Epithelial cell of esophagus (primary cell): ENCODE measurements at regions not wholly inside any gene's neighbourhood (a gene's known extent, or its start where the extent isn't known, plus 50 kb on each side); places are given as distances from the start of the nearest gene placed in this dataset.

Source experiments
- DNase-seq: peaks from one replicate; pipeline ENCODE4 v3.0.0; 2010; ENCODE audit warnings: low read depth
- H3K4me3 ChIP-seq: 2 replicates; pipeline ENCODE4 v1.5.1; 2011; ENCODE audit warnings: mild to moderate bottlenecking, low read length, control low read depth
- CTCF ChIP-seq: IDR thresholded peaks from 2 replicates; pipeline ENCODE4 v1.5.1; 2011; ENCODE audit warnings: low read depth, mild to moderate bottlenecking, low read length, control low read depth, inconsistent platforms; ENCODE audit not compliant: insufficient read depth; ENCODE audit errors: missing control alignments

- no peak for DNase-seq
- no peak overlapping the region for H3K4me3 ChIP-seq
- no peak for TF ChIP-seq CTCF
Measured at GRCh38 chr1:95453053-95453452, 219.0 kb downstream of the RWDD3 start.

- no peak for TF ChIP-seq CTCF
- no peak overlapping the region for H3K4me3 ChIP-seq
- DNase-seq, result no peak
Measured at GRCh38 chr1:95467036-95467435, 233.0 kb downstream of the RWDD3 start.

DNA sequence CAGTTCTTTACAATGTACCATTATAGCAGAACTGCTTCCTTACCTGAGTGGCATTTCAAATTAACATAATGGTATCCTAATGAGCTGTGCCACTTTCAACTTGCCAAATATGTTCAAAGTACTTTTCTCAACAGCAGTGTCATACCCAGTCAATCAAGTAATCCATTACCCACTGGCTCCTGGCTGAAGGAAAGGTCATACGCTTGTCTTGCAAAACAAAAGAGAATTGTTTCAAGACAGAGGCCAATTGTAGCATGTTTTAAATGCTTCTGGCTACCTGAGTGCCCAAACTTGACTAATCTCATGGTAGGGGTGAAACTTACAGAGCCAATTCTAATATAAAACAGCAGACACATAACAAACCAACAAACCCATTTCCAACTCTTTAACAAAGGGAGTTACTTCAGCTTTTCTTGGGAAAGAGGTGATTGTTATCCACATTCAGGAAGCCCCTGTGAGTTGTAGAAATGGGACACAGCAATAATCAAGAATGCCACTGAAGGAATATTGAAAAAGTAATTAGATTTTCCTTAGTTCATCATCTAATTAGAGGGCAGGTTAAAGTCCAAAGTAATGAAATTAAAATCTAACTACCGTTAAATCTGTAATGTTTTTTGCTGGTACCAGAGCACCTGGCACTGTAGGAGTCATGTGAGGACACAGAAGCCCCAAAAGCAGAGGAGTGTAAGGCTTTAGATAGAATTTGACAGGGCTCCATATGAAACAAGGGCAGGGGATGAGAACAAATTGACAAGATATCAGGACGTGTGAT is 241.9 kb downstream of the RWDD3 start:
- no peak for TF ChIP-seq CTCF
- H3K4me3 ChIP-seq, result no peak overlapping the region
- no peak for DNase-seq

DNA sequence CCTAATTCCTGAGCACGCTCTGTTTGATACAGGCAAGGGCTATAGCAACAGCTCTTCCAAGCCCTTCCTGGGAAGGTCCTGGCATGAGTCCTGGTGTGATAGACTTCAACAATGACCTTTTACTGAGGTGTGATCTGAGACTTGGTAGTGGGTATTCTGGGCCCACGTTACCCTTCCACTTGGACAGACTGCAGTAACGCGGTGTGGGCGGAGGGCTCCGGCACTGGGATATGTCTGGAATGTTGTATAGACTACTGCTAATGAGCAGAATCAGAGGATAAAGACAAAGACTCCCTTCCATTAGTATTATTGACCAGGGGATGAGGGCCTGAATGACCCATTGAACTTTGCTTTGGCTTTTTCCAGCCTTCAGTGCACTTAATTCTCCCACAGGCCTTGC is 262.3 kb downstream of the RWDD3 start:
- no peak for DNase-seq
- no peak for TF ChIP-seq CTCF
- H3K4me3 ChIP-seq, result no peak overlapping the region

DNA sequence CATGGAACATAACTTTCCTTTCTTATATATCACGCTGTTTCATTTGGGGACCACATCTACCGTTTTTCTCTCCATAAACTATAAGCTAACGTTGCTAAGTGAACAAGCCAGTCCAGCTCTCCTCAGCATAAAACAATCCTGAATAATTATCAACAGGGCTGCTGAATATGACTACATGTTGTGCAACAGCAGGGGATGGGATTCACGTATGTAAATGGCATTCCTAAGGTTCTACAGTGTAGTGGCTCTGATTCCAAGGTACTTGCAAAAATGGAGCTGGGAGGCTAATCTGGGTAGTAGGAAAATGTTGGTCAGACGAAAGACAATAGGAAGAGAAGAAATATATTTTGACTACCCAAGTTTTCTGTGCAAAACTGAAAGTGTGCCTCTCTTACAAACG is 262.8 kb downstream of the RWDD3 start:
- no peak overlapping the region for H3K4me3 ChIP-seq
- no peak for TF ChIP-seq CTCF
- DNase-seq, result peak; percentile 15

DNA sequence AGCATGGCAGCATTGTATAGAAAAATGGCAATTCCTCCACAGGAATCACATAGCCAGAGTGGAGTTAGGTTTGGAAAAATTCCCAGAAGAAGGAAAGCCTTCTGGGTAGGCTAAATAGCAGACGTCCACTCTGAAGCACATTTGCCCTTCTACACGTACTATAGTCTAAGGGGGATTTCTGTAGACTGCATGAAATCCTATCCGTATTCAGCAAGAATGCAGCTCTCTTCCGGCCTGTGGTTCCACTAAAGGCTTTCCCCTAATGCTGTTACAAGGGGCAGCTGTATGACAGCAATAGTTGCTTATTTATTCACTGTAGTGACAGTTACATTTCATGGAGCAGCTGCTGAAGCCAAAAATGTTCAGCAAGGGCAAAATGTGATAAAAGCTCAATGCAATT is 263.6 kb downstream of the RWDD3 start:
- no peak for DNase-seq
- no peak overlapping the region for H3K4me3 ChIP-seq
- no peak for TF ChIP-seq CTCF
